Sciatic nerve (tissue), 2 donors: ENCODE measurements at regions not wholly inside any gene's neighbourhood (a gene's known extent, or its start where the extent isn't known, plus 50 kb on each side); places are given as distances from the start of the nearest gene placed in this dataset.

Source experiments
- ATAC-seq: fragments of 200-7000 bp; cut with Tn5 transposase; one replicate; pipeline ENCODE4 v1.9.1; 2020; ENCODE audit warnings: mild to moderate bottlenecking, moderate library complexity
- DNase-seq: peaks from one replicate; pipeline ENCODE4 v3.0.0-alpha.2; 2020; ENCODE audit warnings: low spot score
- intact Hi-C: fragments of 100-400 bp; cut with DNase I; formaldehyde crosslinking; loops from one replicate; pipeline ENCODE4 v1.14.2; 2022
- donor health status: DM: no; HTN: no; CAD: no.
- donor health status: DM: no; HTN: no; CAD: no.

- peak; percentile 23 for DNase-seq
- no peak for ATAC-seq
- intact Hi-C loops = no loop called here
These were observed 260.7 kb upstream of the CSF3R start for GRCh38 chr1:36743286-36744005.

GRCh38 chr1:36741066-36741465 lies 258.4 kb upstream of the CSF3R start:
- intact Hi-C loops = no loop called here
- ATAC-seq (no peak), DNase-seq (no peak)

- intact Hi-C loops = no loop called here
- ATAC-seq = no peak
- no peak for DNase-seq
These were observed 257.7 kb upstream of the CSF3R start for GRCh38 chr1:36740446-36740845.

GRCh38 chr1:36739703-36740289 lies 257.1 kb upstream of the CSF3R start:
- DNase-seq = peak; percentile 10
- intact Hi-C loops = no loop called here
- ATAC-seq = no peak

- DNase-seq = peak; percentile 19
- ATAC-seq = no peak
- intact Hi-C loops = no loop called here
These were observed 255.5 kb upstream of the CSF3R start for GRCh38 chr1:36738245-36738644.

- DNase-seq (peak; percentile 9), ATAC-seq (no peak)
- intact Hi-C loops = no loop called here
These were observed 255.1 kb upstream of the CSF3R start for GRCh38 chr1:36737767-36738166.

- intact Hi-C loops = no loop called here
- DNase-seq (no peak), ATAC-seq (no peak)
These were observed 254.4 kb upstream of the CSF3R start for GRCh38 chr1:36737038-36737555.

- DNase-seq = no peak
- intact Hi-C loops = no loop called here
- no peak for ATAC-seq
These were observed 253.4 kb upstream of the CSF3R start for GRCh38 chr1:36735939-36736730.

- intact Hi-C loops = no loop called here
- DNase-seq (no peak), ATAC-seq (no peak)
These were observed 252.7 kb upstream of the CSF3R start for GRCh38 chr1:36735436-36735835.

- no peak for DNase-seq
- no peak for ATAC-seq
- intact Hi-C loops = no loop called here
These were observed 251.6 kb upstream of the CSF3R start for GRCh38 chr1:36734356-36734755.

- DNase-seq (no peak), ATAC-seq (no peak)
- intact Hi-C loops = no loop called here
These were observed 251.0 kb upstream of the CSF3R start for GRCh38 chr1:36733748-36734147.

- ATAC-seq (no peak), DNase-seq (no peak)
- intact Hi-C loops = no loop called here
These were observed 249.3 kb upstream of the CSF3R start for GRCh38 chr1:36732015-36732356.

GRCh38 chr1:36731226-36732014 lies 248.7 kb upstream of the CSF3R start:
- DNase-seq = no peak

GRCh38 chr1:36730599-36730998 lies 247.9 kb upstream of the CSF3R start:
- intact Hi-C loops = no loop called here

More at GRCh38 chr1:36731226-36732014, 248.7 kb upstream of the CSF3R start:
- intact Hi-C loops = no loop called here
- ATAC-seq = no peak

GRCh38 chr1:36729716-36730510 lies 247.2 kb upstream of the CSF3R start:
- intact Hi-C loops = no loop called here
- no peak for DNase-seq
- no peak for ATAC-seq

More at GRCh38 chr1:36730599-36730998, 247.9 kb upstream of the CSF3R start:
- DNase-seq = no peak
- ATAC-seq = no peak

GRCh38 chr1:36729289-36729688 lies 246.6 kb upstream of the CSF3R start:
- DNase-seq (no peak), ATAC-seq (no peak)
- intact Hi-C loops = no loop called here

- intact Hi-C loops = no loop called here
- ATAC-seq (no peak), DNase-seq (no peak)
These were observed 246.1 kb upstream of the CSF3R start for GRCh38 chr1:36728846-36729245.

GRCh38 chr1:36728051-36728450 lies 245.3 kb upstream of the CSF3R start:
- no peak for ATAC-seq
- intact Hi-C loops = no loop called here
- no peak for DNase-seq

- DNase-seq (no peak), ATAC-seq (no peak)
- intact Hi-C loops = no loop called here
These were observed 242.4 kb upstream of the CSF3R start for GRCh38 chr1:36725151-36725550.
